ENCODE measurements at regions not wholly inside any gene's neighbourhood (a gene's known extent, or its start where the extent isn't known, plus 50 kb on each side); places are given as distances from the start of the nearest gene placed in this dataset.

DNA sequence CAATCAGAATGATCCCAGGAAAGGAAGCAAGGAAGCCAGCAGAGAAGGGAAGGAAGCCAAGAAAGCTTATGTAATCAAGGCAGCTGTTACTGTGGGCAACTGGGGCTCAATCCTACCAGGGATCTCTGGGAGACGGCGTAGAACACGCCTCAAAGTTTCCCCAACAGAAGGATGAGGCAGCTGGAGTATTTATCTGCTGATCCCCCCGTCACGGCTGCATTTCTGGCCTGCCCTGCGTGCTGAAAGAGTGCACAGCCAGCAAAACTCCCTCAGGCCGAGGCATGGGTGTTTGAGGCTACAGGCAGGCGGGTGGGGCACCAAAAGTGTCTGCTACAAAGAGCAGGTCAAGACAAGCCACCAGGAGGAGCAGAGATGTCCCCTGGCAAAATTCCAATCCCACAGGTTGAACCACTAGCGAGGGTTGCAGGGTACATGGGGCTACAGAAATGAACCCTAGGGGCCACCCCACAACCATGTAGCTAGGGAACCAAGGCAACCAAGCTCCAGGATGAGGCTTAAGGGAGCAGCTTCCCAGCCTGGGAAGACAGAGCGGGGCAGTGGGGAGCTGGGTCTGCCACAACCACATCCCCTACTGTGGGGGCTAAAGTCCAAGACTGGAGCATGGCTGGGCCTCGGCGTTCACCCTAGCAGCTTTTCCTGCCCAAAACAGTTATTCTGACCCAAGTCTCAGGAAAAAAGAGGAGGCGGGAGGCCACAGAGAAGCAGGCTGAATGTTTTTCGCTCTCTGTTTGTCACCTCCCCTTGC is 113.4 kb downstream of the BCOR start:
- no peak for DNase-seq (ENCODE audit: low read depth)

DNA sequence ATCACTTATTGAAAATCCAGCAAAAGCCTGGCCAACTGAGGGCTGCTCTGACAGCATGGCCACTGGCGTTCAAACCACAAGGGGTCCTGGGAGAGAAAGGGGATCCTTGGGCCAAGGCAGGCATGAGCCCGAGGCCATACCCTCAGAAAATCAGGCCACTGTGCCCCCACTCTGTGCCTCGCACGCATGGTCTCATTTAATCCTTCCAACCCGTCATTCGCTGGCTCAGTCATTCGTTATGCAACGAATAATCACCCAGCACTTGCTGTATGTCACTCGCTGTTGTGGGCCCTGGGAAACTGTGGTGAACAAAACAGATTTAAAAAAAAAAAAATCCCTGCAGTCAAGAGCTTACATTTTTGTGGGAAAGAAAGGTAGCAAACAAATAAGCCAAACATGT is 112.7 kb downstream of the BCOR start:
- no peak for DNase-seq (ENCODE audit: low read depth)

DNA sequence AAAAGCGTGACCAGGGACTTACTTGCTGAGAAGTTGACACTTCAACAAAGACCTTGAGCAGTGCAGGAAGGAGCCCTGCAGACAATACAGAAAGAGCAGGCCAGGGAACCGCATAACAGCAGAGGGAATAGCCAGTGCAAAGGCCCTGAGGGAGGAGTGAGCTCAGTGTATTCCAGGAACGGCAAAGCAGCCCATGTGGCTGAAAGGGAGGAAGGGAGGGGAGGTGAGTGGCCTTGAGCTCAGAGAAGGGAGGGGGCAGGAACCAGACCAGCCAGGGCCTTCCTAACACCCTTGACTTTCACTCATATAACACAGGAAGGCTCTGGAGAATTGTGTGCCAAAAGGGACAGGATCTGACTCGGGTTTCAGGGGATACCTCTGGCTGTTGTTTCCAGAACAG is 112.2 kb downstream of the BCOR start:
- DNase-seq (ENCODE audit: low read depth), result no peak

DNA sequence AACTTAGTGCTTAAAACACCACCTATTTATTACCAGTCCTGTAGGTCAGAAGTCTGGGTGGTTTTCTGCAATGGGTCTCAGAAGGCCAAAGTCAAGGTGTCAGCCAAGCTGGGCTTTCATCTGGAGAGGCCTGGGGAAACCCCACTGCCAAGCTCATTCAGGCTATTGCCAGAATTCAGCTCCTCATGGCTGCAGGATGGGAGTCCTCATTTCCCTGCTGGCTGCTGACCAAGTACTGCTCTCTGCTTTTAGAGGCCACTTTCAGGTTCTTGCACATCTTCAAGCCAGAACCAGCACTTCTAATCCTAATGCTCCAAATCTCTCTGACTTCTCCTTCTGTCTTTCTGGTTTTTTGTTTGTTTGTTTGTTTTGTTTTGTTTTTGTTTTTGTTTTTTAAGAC is 109.3 kb downstream of the BCOR start:
- DNase-seq (ENCODE audit: low read depth), result no peak

DNA sequence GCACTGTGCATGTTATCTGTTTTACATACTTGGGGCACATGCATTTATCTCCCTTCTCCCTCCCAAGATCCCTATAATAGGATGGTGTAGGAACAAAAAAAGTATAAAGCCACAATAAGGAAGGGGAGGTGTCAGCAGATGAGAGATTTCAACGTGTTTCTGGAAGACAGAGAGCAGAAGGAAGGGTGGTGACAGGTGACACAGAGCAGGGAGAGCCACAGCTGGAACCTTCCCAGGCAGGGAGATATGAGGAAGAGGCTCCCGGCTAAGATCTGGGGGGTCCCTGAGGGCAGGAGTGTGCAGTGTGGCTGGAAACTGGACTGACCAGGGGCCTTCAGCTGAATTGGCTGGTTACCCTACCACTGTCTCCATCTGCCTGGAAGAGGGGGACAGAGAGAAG is 107.4 kb downstream of the BCOR start:
- DNase-seq (ENCODE audit: low read depth), result no peak

DNA sequence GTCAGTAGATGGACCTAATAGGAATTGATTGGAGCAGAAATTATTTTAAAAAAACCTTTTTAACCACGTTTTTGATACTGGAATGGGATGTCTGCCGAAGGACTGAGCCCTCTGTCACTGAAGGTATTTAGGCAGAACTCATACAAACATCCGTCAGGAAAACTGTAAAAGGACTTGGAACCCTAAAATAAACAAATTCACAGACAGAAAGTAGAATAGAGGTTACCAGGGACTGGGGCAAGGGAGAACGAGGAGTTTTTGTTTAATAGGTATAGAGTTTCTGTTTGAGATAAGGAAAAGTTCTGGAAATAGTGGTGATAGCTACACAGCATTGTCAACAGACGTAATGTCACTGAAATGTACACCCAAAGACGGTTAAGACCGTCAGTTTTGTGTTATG is 105.5 kb downstream of the BCOR start:
- no peak for DNase-seq (ENCODE audit: low read depth)

DNA sequence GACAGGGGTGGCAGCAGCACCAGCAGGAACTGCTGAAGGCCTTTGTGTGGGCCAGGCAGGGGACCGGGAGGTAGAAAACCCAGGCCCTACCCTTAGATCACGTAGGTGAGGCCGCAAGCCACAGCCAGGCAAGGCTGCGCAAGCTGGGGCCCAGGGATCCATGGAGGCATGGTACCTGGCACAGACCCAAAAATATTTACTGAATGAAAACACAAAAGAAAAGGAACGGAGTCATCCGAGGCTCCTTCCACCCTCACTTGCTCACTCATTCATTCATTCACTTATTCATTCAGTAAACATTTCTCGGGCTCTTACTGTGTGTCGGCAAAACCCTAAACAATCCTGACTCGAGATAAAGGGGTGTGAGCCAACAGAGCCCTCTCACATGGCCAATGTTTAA is 102.3 kb downstream of the BCOR start:
- no peak for DNase-seq (ENCODE audit: low read depth)

DNA sequence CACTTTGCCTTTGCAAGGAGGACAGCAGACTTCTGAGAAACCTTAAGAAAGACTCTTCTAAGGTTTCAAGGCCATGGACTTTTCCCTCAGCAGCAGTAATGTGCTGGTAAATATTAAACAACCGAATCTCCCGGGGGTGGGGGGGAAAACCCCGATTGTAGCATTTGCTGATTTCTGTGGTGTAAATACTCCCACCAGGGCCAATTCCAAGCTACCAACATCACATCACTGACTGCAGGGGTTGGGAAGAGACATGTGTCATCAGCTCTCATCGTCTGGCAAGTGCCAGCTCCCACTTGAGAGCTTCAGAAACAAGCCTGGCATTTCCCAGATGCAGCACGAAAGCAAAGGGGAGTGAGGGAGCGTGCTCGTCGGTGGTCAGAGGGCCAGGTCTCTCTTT is 101.2 kb downstream of the BCOR start:
- no peak for DNase-seq (ENCODE audit: low read depth)

DNA sequence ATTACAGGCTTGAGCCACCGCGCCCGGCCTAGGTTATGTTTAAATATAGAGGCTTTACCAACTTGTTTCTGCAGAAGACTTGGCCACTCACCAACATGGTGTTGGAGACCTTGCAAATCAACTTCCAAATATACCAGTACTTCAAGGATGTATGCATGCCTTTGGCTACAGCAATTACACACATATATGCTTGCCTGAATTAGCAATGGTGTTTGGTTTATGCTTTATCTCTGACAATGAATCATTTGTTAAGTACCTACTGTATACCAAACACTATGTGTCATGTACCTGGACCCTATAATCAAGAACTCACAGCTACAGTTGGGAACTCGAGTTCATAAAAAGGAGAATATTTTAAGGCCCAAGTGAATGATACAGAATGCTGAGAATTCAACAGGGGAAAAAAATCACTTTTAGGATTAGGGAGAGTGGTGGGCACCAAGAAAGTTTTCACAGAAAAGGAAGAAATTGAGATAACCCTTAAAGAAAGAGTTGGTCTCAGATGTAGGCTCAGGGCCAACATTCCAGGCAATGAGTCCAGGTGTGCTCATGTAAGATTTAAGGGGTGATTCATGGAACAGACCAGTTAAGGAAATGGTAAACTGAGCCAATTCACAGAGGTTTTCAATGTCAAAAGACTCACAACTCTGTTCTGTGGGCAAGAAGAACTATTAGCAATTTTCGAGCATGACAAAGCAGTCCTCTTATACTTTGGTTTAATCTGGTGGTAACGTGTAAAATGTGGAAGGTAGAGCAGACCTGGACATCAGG is 98.9 kb downstream of the BCOR start:
- no peak for DNase-seq (ENCODE audit: low read depth)
